ELF-1 (cell line): ENCODE measurements at regions not wholly inside any gene's neighbourhood (a gene's known extent, or its start where the extent isn't known, plus 50 kb on each side); places are given as distances from the start of the nearest gene placed in this dataset.
"Not testable (repeated sequence)": the region's sequence is repeated elsewhere in the genome, so short reads cannot be mapped to it uniquely, and the experiment has no call there.

Source experiments
- DNase-seq: peaks from one replicate; pipeline ENCODE4 v3.0.0-alpha.2; 2016; ENCODE audit warnings: low read depth, low spot score

DNA sequence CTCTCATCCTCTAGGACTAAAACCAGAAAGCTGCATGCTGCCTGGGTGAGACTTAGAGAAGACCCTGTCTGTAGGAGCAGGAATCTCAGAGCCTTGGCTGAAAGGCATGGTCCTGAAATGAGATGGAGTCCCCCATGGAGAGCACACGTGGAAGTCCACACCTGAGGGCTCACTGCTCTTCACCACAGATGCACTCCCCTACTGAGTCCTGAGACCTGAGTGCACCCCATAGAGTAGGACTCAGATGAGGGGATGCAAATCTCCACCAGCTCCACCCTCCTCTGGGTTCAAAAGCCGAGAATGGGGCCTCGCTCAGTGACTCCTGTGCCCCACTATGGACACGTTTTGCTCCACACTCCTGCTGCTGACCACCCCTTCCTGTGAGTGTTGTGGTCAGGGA lies 171.4 kb upstream of the TP53TG3 start:
- not testable (repeated sequence) for DNase-seq

DNA sequence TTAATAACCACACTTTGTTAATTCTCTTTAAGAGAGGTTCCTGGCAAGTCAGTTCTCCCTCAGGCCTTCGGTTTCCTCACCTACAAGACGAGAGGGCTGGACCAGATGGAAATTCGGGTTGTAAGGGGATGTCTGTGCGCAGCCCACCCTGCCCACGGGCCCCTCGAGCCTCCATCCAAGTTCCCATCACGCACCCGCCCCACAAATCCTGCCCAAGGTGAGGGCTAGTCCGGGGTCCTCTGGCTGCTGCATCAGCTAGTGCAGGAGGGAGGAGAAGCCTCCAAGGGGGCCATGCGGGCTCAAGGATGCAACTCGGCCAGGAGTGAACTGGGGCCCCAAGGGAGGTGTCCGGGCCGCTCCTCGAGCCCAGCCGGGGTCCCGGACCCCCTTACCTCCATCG lies 169.6 kb upstream of the TP53TG3 start:
- not testable (repeated sequence) for DNase-seq

DNA sequence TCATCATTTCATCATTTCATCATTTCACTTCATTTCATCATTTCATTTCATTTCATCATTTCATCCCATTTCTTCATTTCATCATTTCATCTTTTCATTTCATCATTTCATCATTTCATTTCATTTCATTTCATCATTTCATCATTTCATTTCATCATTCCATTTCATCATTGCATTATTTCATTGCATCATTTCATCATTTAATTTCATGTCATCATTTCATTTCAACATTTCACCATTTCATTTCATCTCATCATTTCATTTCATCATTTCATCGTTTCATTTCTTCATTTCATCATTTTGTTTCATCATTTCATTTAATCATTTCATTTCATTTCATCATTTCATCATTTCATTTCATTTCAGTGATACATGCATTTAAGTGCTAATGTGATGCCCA lies 166.9 kb upstream of the TP53TG3 start:
- DNase-seq, result not testable (repeated sequence)

DNA sequence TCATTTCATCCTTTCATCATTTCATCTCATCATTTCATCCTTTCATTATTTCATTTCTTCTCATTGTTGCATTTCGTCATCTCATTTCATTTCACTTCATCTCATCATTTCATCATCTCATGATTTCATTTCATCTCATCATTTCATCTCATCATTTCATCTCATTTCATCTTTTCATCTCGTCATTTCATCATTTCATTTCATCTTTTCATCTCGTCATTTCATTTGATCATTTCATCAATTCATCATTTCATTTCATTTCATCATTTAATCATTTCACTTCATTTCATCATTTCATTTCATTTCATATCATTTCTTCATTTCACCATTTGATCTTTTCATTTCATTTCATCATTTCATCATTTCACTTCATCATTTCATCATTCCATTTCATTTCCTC lies 131.3 kb upstream of the TP53TG3 start:
- not testable (repeated sequence) for DNase-seq

DNA sequence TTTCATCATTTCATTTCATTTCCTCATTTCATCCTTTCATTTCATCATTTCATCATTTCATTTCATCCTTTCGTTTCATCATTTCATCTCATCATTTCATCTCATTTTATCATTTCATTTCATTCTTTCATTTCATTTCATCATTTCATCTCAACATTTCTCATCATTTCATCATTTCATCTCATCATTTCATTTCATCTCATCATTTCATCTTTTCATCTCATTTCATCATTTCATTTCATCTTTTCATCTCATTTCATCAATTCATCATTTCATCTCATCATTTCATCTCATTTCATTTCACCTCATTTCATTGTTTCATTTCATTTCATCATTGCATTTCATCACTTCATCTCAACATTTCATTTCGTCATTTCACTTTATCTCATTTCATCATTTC lies 129.7 kb upstream of the TP53TG3 start:
- DNase-seq, result not testable (repeated sequence)
